ENCODE measurements at regions not wholly inside any gene's neighbourhood (a gene's known extent, or its start where the extent isn't known, plus 50 kb on each side); places are given as distances from the start of the nearest gene placed in this dataset.
A peak's percentile ranks its signal among the peaks of the same experiment; 100 is the strongest.
"Not testable (repeated sequence)": the region's sequence is repeated elsewhere in the genome, so short reads cannot be mapped to it uniquely, and the experiment has no call there.

DNA sequence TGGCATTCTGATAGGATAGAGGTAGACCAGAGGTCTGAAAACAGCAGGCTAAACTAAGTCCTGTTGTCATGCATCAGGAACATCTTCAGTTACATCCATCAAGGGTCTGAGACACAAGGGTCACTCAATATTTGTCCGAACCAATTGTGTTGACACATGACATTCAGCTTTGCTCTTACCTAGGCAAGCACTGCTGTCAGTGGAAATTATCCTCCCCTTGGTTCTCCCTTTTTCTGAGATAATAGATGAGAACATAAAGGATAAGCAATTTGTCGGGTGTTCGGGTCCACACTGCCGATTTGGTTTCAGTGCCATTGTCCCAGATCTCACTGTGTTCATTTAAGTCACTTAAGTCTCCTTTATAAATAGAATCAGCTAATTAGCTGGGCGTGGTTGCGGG is 148.3 kb upstream of the MSX2 start:
- peaks cover 10% of the 10 kb centered on the region for H3K4me1 ChIP-seq (ENCODE audit: insufficient read depth, poor library complexity, severe bottlenecking)
- TF ChIP-seq, protein P1, sequence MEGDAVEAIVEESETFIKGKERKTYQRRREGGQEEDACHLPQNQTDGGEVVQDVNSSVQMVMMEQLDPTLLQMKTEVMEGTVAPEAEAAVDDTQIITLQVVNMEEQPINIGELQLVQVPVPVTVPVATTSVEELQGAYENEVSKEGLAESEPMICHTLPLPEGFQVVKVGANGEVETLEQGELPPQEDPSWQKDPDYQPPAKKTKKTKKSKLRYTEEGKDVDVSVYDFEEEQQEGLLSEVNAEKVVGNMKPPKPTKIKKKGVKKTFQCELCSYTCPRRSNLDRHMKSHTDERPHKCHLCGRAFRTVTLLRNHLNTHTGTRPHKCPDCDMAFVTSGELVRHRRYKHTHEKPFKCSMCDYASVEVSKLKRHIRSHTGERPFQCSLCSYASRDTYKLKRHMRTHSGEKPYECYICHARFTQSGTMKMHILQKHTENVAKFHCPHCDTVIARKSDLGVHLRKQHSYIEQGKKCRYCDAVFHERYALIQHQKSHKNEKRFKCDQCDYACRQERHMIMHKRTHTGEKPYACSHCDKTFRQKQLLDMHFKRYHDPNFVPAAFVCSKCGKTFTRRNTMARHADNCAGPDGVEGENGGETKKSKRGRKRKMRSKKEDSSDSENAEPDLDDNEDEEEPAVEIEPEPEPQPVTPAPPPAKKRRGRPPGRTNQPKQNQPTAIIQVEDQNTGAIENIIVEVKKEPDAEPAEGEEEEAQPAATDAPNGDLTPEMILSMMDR (IDR thresholded peaks at IDR 0.05; ENCODE audit: poor library complexity, severe bottlenecking): no peak
- H3K27ac ChIP-seq (ENCODE audit: poor library complexity, severe bottlenecking): no peak overlapping the region
- H3K9me3 ChIP-seq (ENCODE audit: severe bottlenecking): no peaks in the 10 kb centered on the region
- H3K36me3 ChIP-seq (ENCODE audit: low read depth): no peaks in the 10 kb centered on the region
- DNase-seq (ENCODE audit: low spot score) (no peak), ATAC-seq (ENCODE audit: low read depth) (no peak)
- no peaks in the 10 kb centered on the region for H3K27me3 ChIP-seq (ENCODE audit: insufficient read depth, poor library complexity, severe bottlenecking)
- no peak overlapping the region for H3K4me3 ChIP-seq (ENCODE audit: severe bottlenecking)

DNA sequence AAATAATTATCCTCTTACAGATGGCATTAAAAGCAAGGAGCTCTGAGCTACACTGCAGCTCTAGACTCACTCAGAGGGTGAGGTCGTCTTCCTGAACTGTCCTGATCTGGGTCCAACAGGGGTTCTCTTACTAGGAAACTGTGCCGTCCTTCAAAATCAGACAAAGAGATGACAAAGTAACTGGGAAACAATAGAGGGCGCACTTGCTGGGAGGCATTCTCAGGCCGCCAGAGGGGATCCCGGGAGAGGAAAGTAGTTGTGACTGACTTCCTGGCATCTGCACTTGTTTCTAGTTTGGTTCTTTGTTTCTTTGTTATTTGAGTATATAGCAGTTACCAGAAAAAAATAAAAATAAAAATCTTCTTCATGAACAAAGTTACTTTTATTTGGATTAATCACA is 142.9 kb upstream of the MSX2 start:
- no peak overlapping the region for H3K27ac ChIP-seq (ENCODE audit: poor library complexity, severe bottlenecking)
- TF ChIP-seq, protein P1 (IDR thresholded peaks at IDR 0.05; ENCODE audit: poor library complexity, severe bottlenecking): peak; percentile 63
- H3K27me3 ChIP-seq (ENCODE audit: insufficient read depth, poor library complexity, severe bottlenecking): no peaks in the 10 kb centered on the region
- no peak for DNase-seq (ENCODE audit: low spot score)
- no peaks in the 10 kb centered on the region for H3K36me3 ChIP-seq (ENCODE audit: low read depth)
- no peak overlapping the region for H3K4me3 ChIP-seq (ENCODE audit: severe bottlenecking)
- no peaks in the 10 kb centered on the region for H3K4me1 ChIP-seq (ENCODE audit: insufficient read depth, poor library complexity, severe bottlenecking)
- no peak for ATAC-seq (ENCODE audit: low read depth)
- H3K9me3 ChIP-seq (ENCODE audit: severe bottlenecking): peaks cover 3% of the 10 kb centered on the region

DNA sequence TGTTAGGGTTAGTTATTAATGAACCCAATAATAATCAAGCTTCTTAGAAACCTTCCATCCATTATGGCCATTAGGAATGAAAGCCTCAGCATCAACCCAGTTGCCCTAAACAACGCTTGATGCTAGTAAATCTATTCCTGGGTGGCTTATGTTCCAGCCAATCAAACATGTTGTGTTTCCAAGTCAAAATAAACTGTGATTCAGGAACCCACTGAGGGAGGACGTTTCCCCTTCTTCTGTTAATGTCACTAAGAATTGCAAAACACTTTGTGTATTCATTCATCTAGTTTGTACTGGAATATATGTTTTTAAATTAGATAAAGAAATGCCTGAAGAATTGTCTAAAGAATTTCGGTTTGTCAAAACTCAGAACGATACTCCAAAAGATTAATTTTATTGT is 142.5 kb upstream of the MSX2 start:
- TF ChIP-seq, protein P1 (IDR thresholded peaks at IDR 0.05; ENCODE audit: poor library complexity, severe bottlenecking): peak; percentile 27
- peaks cover 5% of the 10 kb centered on the region for H3K9me3 ChIP-seq (ENCODE audit: severe bottlenecking)
- DNase-seq (ENCODE audit: low spot score) (no peak), ATAC-seq (ENCODE audit: low read depth) (no peak)
- H3K4me1 ChIP-seq (ENCODE audit: insufficient read depth, poor library complexity, severe bottlenecking): no peaks in the 10 kb centered on the region
- no peak overlapping the region for H3K4me3 ChIP-seq (ENCODE audit: severe bottlenecking)
- H3K27me3 ChIP-seq (ENCODE audit: insufficient read depth, poor library complexity, severe bottlenecking): no peaks in the 10 kb centered on the region
- H3K27ac ChIP-seq (ENCODE audit: poor library complexity, severe bottlenecking): no peak overlapping the region
- no peaks in the 10 kb centered on the region for H3K36me3 ChIP-seq (ENCODE audit: low read depth)

DNA sequence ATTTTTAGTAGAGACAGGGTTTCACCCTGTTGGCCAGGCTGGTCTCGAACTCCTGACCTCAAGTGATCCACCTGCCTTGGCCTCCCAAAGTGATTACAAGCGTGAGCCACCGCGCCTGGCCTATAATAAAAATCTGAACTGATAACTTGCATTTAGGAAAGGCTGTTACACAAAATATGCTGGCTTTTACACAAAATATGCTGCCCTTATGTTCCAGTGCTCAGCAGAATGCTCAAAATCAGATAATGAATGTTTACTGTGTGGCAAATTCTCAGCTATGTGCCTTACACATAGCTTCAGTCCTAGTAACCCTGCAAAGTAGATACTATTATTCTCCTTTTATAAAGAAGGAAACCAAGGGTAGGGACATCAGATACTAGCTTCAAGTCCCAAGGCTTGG is 141.3 kb upstream of the MSX2 start:
- H3K36me3 ChIP-seq (ENCODE audit: low read depth): no peaks in the 10 kb centered on the region
- no peak overlapping the region for H3K27ac ChIP-seq (ENCODE audit: poor library complexity, severe bottlenecking)
- no peak for ATAC-seq (ENCODE audit: low read depth)
- H3K27me3 ChIP-seq (ENCODE audit: insufficient read depth, poor library complexity, severe bottlenecking): no peaks in the 10 kb centered on the region
- no peaks in the 10 kb centered on the region for H3K4me1 ChIP-seq (ENCODE audit: insufficient read depth, poor library complexity, severe bottlenecking)
- TF ChIP-seq, protein P1 (IDR thresholded peaks at IDR 0.05; ENCODE audit: poor library complexity, severe bottlenecking): no peak
- H3K9me3 ChIP-seq (ENCODE audit: severe bottlenecking): peaks cover 5% of the 10 kb centered on the region
- no peak for DNase-seq (ENCODE audit: low spot score)
- H3K4me3 ChIP-seq (ENCODE audit: severe bottlenecking): no peak overlapping the region

DNA sequence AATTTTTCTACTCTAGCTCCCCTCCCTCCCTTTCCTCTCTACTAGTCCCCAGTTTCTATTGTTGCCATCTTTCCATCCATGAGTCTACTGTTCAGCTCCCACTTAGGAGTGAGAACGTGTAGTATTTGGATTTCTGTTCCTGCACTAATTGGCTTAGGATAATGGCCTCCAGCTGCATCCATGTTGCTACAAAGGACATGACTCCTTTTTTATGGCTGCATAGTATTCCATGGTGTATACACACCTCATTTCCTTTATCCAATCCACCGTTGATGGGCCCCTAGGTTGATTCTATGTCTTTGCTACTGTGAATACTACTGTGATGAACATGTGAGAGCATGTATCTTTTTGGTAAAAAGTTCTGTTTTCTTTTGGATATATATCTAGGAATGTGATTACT is 138.9 kb upstream of the MSX2 start:
- H3K27ac ChIP-seq (ENCODE audit: poor library complexity, severe bottlenecking): no peak overlapping the region
- TF ChIP-seq, protein P1 (IDR thresholded peaks at IDR 0.05; ENCODE audit: poor library complexity, severe bottlenecking): no peak
- no peak overlapping the region for H3K4me3 ChIP-seq (ENCODE audit: severe bottlenecking)
- H3K9me3 ChIP-seq (ENCODE audit: severe bottlenecking): peaks cover 5% of the 10 kb centered on the region
- no peaks in the 10 kb centered on the region for H3K4me1 ChIP-seq (ENCODE audit: insufficient read depth, poor library complexity, severe bottlenecking)
- DNase-seq (ENCODE audit: low spot score) (no peak), ATAC-seq (ENCODE audit: low read depth) (no peak)
- no peaks in the 10 kb centered on the region for H3K27me3 ChIP-seq (ENCODE audit: insufficient read depth, poor library complexity, severe bottlenecking)
- H3K36me3 ChIP-seq (ENCODE audit: low read depth): no peaks in the 10 kb centered on the region

DNA sequence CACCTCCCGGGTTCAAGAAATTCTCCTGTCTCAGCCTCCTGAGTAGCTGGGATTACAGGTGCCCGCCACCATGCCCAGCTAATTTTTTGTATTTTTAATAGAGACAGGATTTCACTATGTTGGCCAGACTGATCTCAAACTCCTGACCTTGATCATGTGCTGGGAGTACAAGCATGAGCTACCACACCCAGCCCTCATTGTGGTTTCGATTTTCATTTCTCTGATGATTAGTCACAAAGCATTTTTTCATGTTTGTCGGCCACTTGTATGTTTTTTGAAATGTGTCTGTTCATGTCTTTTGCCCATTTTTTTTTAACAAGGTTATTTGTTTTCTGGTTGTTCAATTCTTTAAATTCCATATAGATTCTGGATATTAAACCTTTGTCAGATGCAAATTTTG is 138.2 kb upstream of the MSX2 start:
- not testable (repeated sequence) for H3K27ac ChIP-seq (ENCODE audit: poor library complexity, severe bottlenecking); H3K36me3 ChIP-seq (ENCODE audit: low read depth); H3K9me3 ChIP-seq (ENCODE audit: severe bottlenecking); H3K4me3 ChIP-seq (ENCODE audit: severe bottlenecking); H3K27me3 ChIP-seq (ENCODE audit: insufficient read depth, poor library complexity, severe bottlenecking); DNase-seq (ENCODE audit: low spot score); ATAC-seq (ENCODE audit: low read depth); H3K4me1 ChIP-seq (ENCODE audit: insufficient read depth, poor library complexity, severe bottlenecking)

All from RWPE2 (cell line).